Activated naive CD4-positive, alpha-beta T cell treated with anti-CD3 and anti-CD28 coated beads, Interleukin-2, amount 10 ng/mL, durations not matched to agents 7 days and 5 days (primary cell): ENCODE measurements at regions not wholly inside any gene's neighbourhood (a gene's known extent, or its start where the extent isn't known, plus 50 kb on each side); places are given as distances from the start of the nearest gene placed in this dataset.

Source experiments
- CTCF ChIA-PET: fragments of 350-600 bp; sonication (Branson Sonifier 250); formaldehyde crosslinking; loops from one replicate; lab custom pipeline; 2021; ENCODE audit warnings: antibody characterized with exemption; lab: Charles Lee
- DNase-seq: peaks from one replicate; pipeline ENCODE4 v3.0.0-alpha.2; 2020
- H3K27ac Mint-ChIP-seq: one replicate; pipeline ENCODE4 v1.8.0; 2021; ENCODE audit warnings: mild to moderate bottlenecking, moderate library complexity, mixed read lengths
- H3K27me3 Mint-ChIP-seq: one replicate; pipeline ENCODE4 v1.8.0; 2021; ENCODE audit warnings: mild to moderate bottlenecking, mixed read lengths
- H3K36me3 Mint-ChIP-seq: one replicate; pipeline ENCODE4 v1.8.0; 2021; ENCODE audit warnings: mixed read lengths
- H3K4me1 Mint-ChIP-seq: one replicate; pipeline ENCODE4 v1.8.0; 2021; ENCODE audit warnings: mixed read lengths
- H3K4me3 Mint-ChIP-seq: one replicate; pipeline ENCODE4 v1.8.0; 2021; ENCODE audit warnings: mild to moderate bottlenecking, moderate library complexity, mixed read lengths
- H3K9me3 Mint-ChIP-seq: one replicate; pipeline ENCODE4 v1.8.0; 2021; ENCODE audit warnings: mixed read lengths

GRCh38 chr22:27627444-27627833, 174.1 kb downstream of the MN1 start:
- no peaks in the 10 kb centered on the region for H3K27me3 Mint-ChIP-seq
- H3K4me3 Mint-ChIP-seq = no peak overlapping the region
- no peaks in the 10 kb centered on the region for H3K4me1 Mint-ChIP-seq
- no peak for DNase-seq
- peaks cover 4% of the 10 kb centered on the region for H3K9me3 Mint-ChIP-seq
- no peak overlapping the region for H3K27ac Mint-ChIP-seq
- no peaks in the 10 kb centered on the region for H3K36me3 Mint-ChIP-seq
- CTCF ChIA-PET = no interaction called here

- CTCF ChIA-PET = no interaction called here
- H3K36me3 Mint-ChIP-seq = no peaks in the 10 kb centered on the region
- no peak overlapping the region for H3K4me3 Mint-ChIP-seq
- H3K27me3 Mint-ChIP-seq = no peaks in the 10 kb centered on the region
- DNase-seq = no peak
- H3K27ac Mint-ChIP-seq = no peak overlapping the region
- no peaks in the 10 kb centered on the region for H3K4me1 Mint-ChIP-seq
- H3K9me3 Mint-ChIP-seq = peaks cover 4% of the 10 kb centered on the region
Observed at GRCh38 chr22:27627901-27628300, 173.7 kb downstream of the MN1 start.

- H3K36me3 Mint-ChIP-seq = no peaks in the 10 kb centered on the region
- no peaks in the 10 kb centered on the region for H3K27me3 Mint-ChIP-seq
- no peak overlapping the region for H3K27ac Mint-ChIP-seq
- no peaks in the 10 kb centered on the region for H3K4me1 Mint-ChIP-seq
- CTCF ChIA-PET = no interaction called here
- H3K4me3 Mint-ChIP-seq = no peak overlapping the region
- DNase-seq = no peak
- H3K9me3 Mint-ChIP-seq = peaks cover 4% of the 10 kb centered on the region
Observed at GRCh38 chr22:27628341-27628740, 173.2 kb downstream of the MN1 start.

GRCh38 chr22:27628891-27629631, 172.5 kb downstream of the MN1 start:
- H3K9me3 Mint-ChIP-seq = peaks cover 4% of the 10 kb centered on the region
- no peaks in the 10 kb centered on the region for H3K27me3 Mint-ChIP-seq
- no peaks in the 10 kb centered on the region for H3K4me1 Mint-ChIP-seq
- no peaks in the 10 kb centered on the region for H3K36me3 Mint-ChIP-seq
- DNase-seq = no peak
- CTCF ChIA-PET = no interaction called here
- no peak overlapping the region for H3K27ac Mint-ChIP-seq
- H3K4me3 Mint-ChIP-seq = no peak overlapping the region

GRCh38 chr22:27629908-27630673, 171.5 kb downstream of the MN1 start:
- H3K9me3 Mint-ChIP-seq = peaks cover 4% of the 10 kb centered on the region
- H3K27me3 Mint-ChIP-seq = no peaks in the 10 kb centered on the region
- no peak overlapping the region for H3K4me3 Mint-ChIP-seq
- CTCF ChIA-PET = no interaction called here
- no peak overlapping the region for H3K27ac Mint-ChIP-seq
- DNase-seq = no peak
- H3K4me1 Mint-ChIP-seq = no peaks in the 10 kb centered on the region
- H3K36me3 Mint-ChIP-seq = no peaks in the 10 kb centered on the region

GRCh38 chr22:27630754-27631153, 170.8 kb downstream of the MN1 start:
- H3K27me3 Mint-ChIP-seq = no peaks in the 10 kb centered on the region
- no peaks in the 10 kb centered on the region for H3K36me3 Mint-ChIP-seq
- CTCF ChIA-PET = no interaction called here
- no peaks in the 10 kb centered on the region for H3K4me1 Mint-ChIP-seq
- H3K27ac Mint-ChIP-seq = no peak overlapping the region
- H3K9me3 Mint-ChIP-seq = peaks cover 4% of the 10 kb centered on the region
- DNase-seq = no peak
- no peak overlapping the region for H3K4me3 Mint-ChIP-seq

- DNase-seq = no peak
- peaks cover 4% of the 10 kb centered on the region for H3K9me3 Mint-ChIP-seq
- H3K4me3 Mint-ChIP-seq = no peak overlapping the region
- no peak overlapping the region for H3K27ac Mint-ChIP-seq
- CTCF ChIA-PET = no interaction called here
- H3K4me1 Mint-ChIP-seq = no peaks in the 10 kb centered on the region
- no peaks in the 10 kb centered on the region for H3K27me3 Mint-ChIP-seq
- no peaks in the 10 kb centered on the region for H3K36me3 Mint-ChIP-seq
Observed at GRCh38 chr22:27631641-27632040, 169.9 kb downstream of the MN1 start.

GRCh38 chr22:27632451-27633295, 168.9 kb downstream of the MN1 start:
- H3K27me3 Mint-ChIP-seq = no peaks in the 10 kb centered on the region

GRCh38 chr22:27633296-27633871, 168.2 kb downstream of the MN1 start:
- Mint-ChIP-seq H3K36me3 (no peaks in the 10 kb centered on the region), H3K27ac (no peak overlapping the region), H3K9me3 (peaks cover 4% of the 10 kb centered on the region), H3K27me3 (no peaks in the 10 kb centered on the region), H3K4me1 (no peaks in the 10 kb centered on the region), H3K4me3 (no peak overlapping the region)
- DNase-seq = no peak
- CTCF ChIA-PET = no interaction called here

More at GRCh38 chr22:27632451-27633295, 168.9 kb downstream of the MN1 start:
- Mint-ChIP-seq H3K27ac (no peak overlapping the region), H3K4me3 (no peak overlapping the region), H3K9me3 (peaks cover 4% of the 10 kb centered on the region), H3K36me3 (no peaks in the 10 kb centered on the region), H3K4me1 (no peaks in the 10 kb centered on the region)
- CTCF ChIA-PET = no interaction called here
- no peak for DNase-seq

GRCh38 chr22:27634043-27634740, 167.4 kb downstream of the MN1 start:
- CTCF ChIA-PET = no interaction called here
- H3K27me3 Mint-ChIP-seq = no peaks in the 10 kb centered on the region
- H3K4me1 Mint-ChIP-seq = no peaks in the 10 kb centered on the region
- no peak overlapping the region for H3K4me3 Mint-ChIP-seq
- H3K27ac Mint-ChIP-seq = no peak overlapping the region
- peaks cover 4% of the 10 kb centered on the region for H3K9me3 Mint-ChIP-seq
- H3K36me3 Mint-ChIP-seq = no peaks in the 10 kb centered on the region
- no peak for DNase-seq

- CTCF ChIA-PET = no interaction called here
- Mint-ChIP-seq H3K27me3 (no peaks in the 10 kb centered on the region), H3K4me1 (no peaks in the 10 kb centered on the region)
Observed at GRCh38 chr22:27635435-27635834, 166.1 kb downstream of the MN1 start.

GRCh38 chr22:27635852-27636251, 165.7 kb downstream of the MN1 start:
- H3K4me1 Mint-ChIP-seq = no peaks in the 10 kb centered on the region
- no peak overlapping the region for H3K4me3 Mint-ChIP-seq
- CTCF ChIA-PET = no interaction called here

More at GRCh38 chr22:27635435-27635834, 166.1 kb downstream of the MN1 start:
- H3K36me3 Mint-ChIP-seq = no peaks in the 10 kb centered on the region
- no peak overlapping the region for H3K4me3 Mint-ChIP-seq
- no peak for DNase-seq
- peaks cover 4% of the 10 kb centered on the region for H3K9me3 Mint-ChIP-seq
- no peak overlapping the region for H3K27ac Mint-ChIP-seq

GRCh38 chr22:27636716-27637508, 164.6 kb downstream of the MN1 start:
- CTCF ChIA-PET = no interaction called here
- Mint-ChIP-seq H3K4me3 (no peak overlapping the region), H3K9me3 (no peaks in the 10 kb centered on the region), H3K27me3 (no peaks in the 10 kb centered on the region), H3K36me3 (no peaks in the 10 kb centered on the region), H3K4me1 (no peaks in the 10 kb centered on the region), H3K27ac (no peak overlapping the region)
- no peak for DNase-seq

More at GRCh38 chr22:27635852-27636251, 165.7 kb downstream of the MN1 start:
- Mint-ChIP-seq H3K27me3 (no peaks in the 10 kb centered on the region), H3K36me3 (no peaks in the 10 kb centered on the region), H3K9me3 (peaks cover 4% of the 10 kb centered on the region), H3K27ac (no peak overlapping the region)
- DNase-seq = no peak
